ENCODE measurements at regions not wholly inside any gene's neighbourhood (a gene's known extent, or its start where the extent isn't known, plus 50 kb on each side); places are given as distances from the start of the nearest gene placed in this dataset.
A peak's percentile ranks its signal among the peaks of the same experiment; 100 is the strongest.

GRCh38 chr18:55781481-55781957 is 193.5 kb upstream of the TCF4 start:
- TF ChIP-seq CTCF (IDR thresholded peaks at IDR 0.05 in 4 of 5, conservative IDR thresholded peaks at IDR 0.05 in 1 of 5), result peak; percentile 47 to 76 (median 59)
- no peak for TF ChIP-seq POLR2A (IDR thresholded peaks at IDR 0.05)

Data from gastrocnemius medialis (tissue), 4 donors.